ENCODE measurements at regions not wholly inside any gene's neighbourhood (a gene's known extent, or its start where the extent isn't known, plus 50 kb on each side); places are given as distances from the start of the nearest gene placed in this dataset.

- FAIRE-seq (no peak), DNase-seq (ENCODE audit: low read depth in 1 of 2, low spot score in 2 of 2) (no peak)
- H3K23me2 ChIP-seq (ENCODE audit: low read depth, low read length), result no peaks in the 10 kb centered on the region
- H4K20me1 ChIP-seq (replicated peaks in 1 of 2; ENCODE audit: control insufficient read depth in 1 of 2, insufficient read depth in 2 of 2, low read length in 2 of 2), result peaks cover 0 to 2% of the 10 kb centered on the region in 2 experiments
- peaks cover 0 to 2% (median under 1%) of the 10 kb centered on the region in 4 experiments; a peak in 4 of 7 replicates for H3K27me3 ChIP-seq (replicated peaks in 1 of 4; ENCODE audit: control insufficient read depth in 3 of 4, extremely low read depth in 1 of 4, insufficient read depth in 3 of 4, low read length in 3 of 4)
- POLR2A ChIA-PET (ENCODE audit: partially characterized antibody), result interaction anchor here (0.6 kb wide), 1 partner anchor 13 kb away, joined by 3 read pairs; no protein-coding TSS in a partner anchor
- H2BK120ac ChIP-seq (replicated peaks; ENCODE audit: low read depth, low read length), result no peak overlapping the region
- H3K79me1 ChIP-seq (ENCODE audit: low read depth, low read length), result no peaks in the 10 kb centered on the region
- H3K4ac ChIP-seq (replicated peaks; ENCODE audit: insufficient read length, low read depth, low read length), result no peak overlapping the region
- no peak overlapping the region for H3K27ac ChIP-seq (ENCODE audit: low read depth, low read length)
- H2BK12ac ChIP-seq (ENCODE audit: low read depth, low read length), result no peak overlapping the region
- no peak overlapping the region for H3K4me3 ChIP-seq (ENCODE audit: extremely low read depth in 1 of 4, insufficient read depth in 2 of 4, low read depth in 3 of 4, low read length in 4 of 4)
- H3K18ac ChIP-seq (ENCODE audit: extremely low read depth, low read length), result no peak overlapping the region
- no peak for TF ChIP-seq JUND (IDR thresholded peaks at IDR 0.05; ENCODE audit: low read length)
- no peak for TF ChIP-seq BACH1 (IDR thresholded peaks at IDR 0.05; ENCODE audit: low read length)
- no peak for TF ChIP-seq EP300 (IDR thresholded peaks at IDR 0.05; ENCODE audit: borderline replicate concordance in 1 of 2, low read depth in 2 of 2, low read length in 2 of 2)
- TF ChIP-seq E2F6 (IDR thresholded peaks at IDR 0.05), result no peak
- no peak for TF ChIP-seq SP2 (IDR thresholded peaks at IDR 0.05; ENCODE audit: low read length)
- TF ChIP-seq NANOG (IDR thresholded peaks at IDR 0.05; ENCODE audit: insufficient read depth, low read depth, low read length, poor library complexity, severe bottlenecking), result no peak
- TF ChIP-seq SP4 (IDR thresholded peaks at IDR 0.05; ENCODE audit: low read length), result no peak
- TF ChIP-seq EGR1 (IDR thresholded peaks at IDR 0.05; ENCODE audit: borderline replicate concordance, low read depth, low read length), result no peak
- no peak for TF ChIP-seq SAP30 (IDR thresholded peaks at IDR 0.05; ENCODE audit: insufficient read depth, insufficient replicate concordance, low read length)
- no peak for TF ChIP-seq ATF3 (IDR thresholded peaks at IDR 0.05; ENCODE audit: insufficient read depth, low read depth, low read length)
- TF ChIP-seq CHD1 (IDR thresholded peaks at IDR 0.05; ENCODE audit: low read depth, low read length), result no peak
- TF ChIP-seq JUN (IDR thresholded peaks at IDR 0.05; ENCODE audit: low read depth, low read length), result no peak
- no peak for TF ChIP-seq GTF2F1 (IDR thresholded peaks at IDR 0.05; ENCODE audit: borderline replicate concordance, low read depth, low read length)
- no peak overlapping the region for H2BK5ac ChIP-seq (ENCODE audit: low read depth, low read length)
- no peak overlapping the region for H4K8ac ChIP-seq (ENCODE audit: extremely low read depth, insufficient read depth, low read length)
- H2AK5ac ChIP-seq (ENCODE audit: low read depth, low read length), result no peak overlapping the region
- H4K91ac ChIP-seq (replicated peaks; ENCODE audit: insufficient read length, low read length), result no peak overlapping the region
- no peak overlapping the region for H3K14ac ChIP-seq (ENCODE audit: insufficient read length)
- H3K9ac ChIP-seq (replicated peaks in 1 of 4; ENCODE audit: extremely low read depth in 1 of 4, low read depth in 3 of 4, low read length in 3 of 4), result no peak overlapping the region
- no peak overlapping the region for H2AFZ ChIP-seq (ENCODE audit: low read length)
- CTCF ChIA-PET (ENCODE audit: partially characterized antibody), result interaction anchor here (0.7 to 1.1 kb wide), 2 partner anchors 103 to 107 kb away, joined by 3 read pairs; no protein-coding TSS in a partner anchor
- H4K5ac ChIP-seq (ENCODE audit: insufficient read length, low read depth, low read length), result no peak overlapping the region
- no peak overlapping the region for H3K4me2 ChIP-seq (ENCODE audit: insufficient read depth in 1 of 2, low read depth in 2 of 2, low read length in 2 of 2)
- no peak overlapping the region for H3K56ac ChIP-seq (replicated peaks; ENCODE audit: insufficient read length, low read depth, low read length)
- H3K23ac ChIP-seq (ENCODE audit: insufficient read length), result no peak overlapping the region
- 0 out of 4 replicates have a peak, but pooled peaks cover 0 to 3% of the 10 kb centered on the region in 2 experiments for H3K9me3 ChIP-seq (ENCODE audit: insufficient read depth in 2 of 2, low read depth in 1 of 2, low read length in 1 of 2)
- H3K79me2 ChIP-seq (ENCODE audit: control insufficient read depth in 1 of 2, insufficient read depth in 2 of 2, low read length in 2 of 2), result no peaks in the 10 kb centered on the region
- no peak overlapping the region for H2BK20ac ChIP-seq (ENCODE audit: low read length)
- H3K36me3 ChIP-seq (ENCODE audit: control insufficient read depth in 2 of 4, insufficient read depth in 4 of 4, low read length in 3 of 4), result no peaks in the 10 kb centered on the region
- no peaks in the 10 kb centered on the region for H3K4me1 ChIP-seq (replicated peaks in 1 of 4; ENCODE audit: control insufficient read depth in 3 of 4, insufficient read depth in 4 of 4, low read length in 3 of 4)
- no peak overlapping the region for H2BK15ac ChIP-seq (ENCODE audit: low read length)
Measured at GRCh38 chr6:169944415-169944814, 193.0 kb downstream of the ERMARD start.

Measured in H1 (cell line).